ENCODE measurements at regions not wholly inside any gene's neighbourhood (a gene's known extent, or its start where the extent isn't known, plus 50 kb on each side); places are given as distances from the start of the nearest gene placed in this dataset.
"Not testable (repeated sequence)": the region's sequence is repeated elsewhere in the genome, so short reads cannot be mapped to it uniquely, and the experiment has no call there.

GRCh38 chr6:144660561-144661115 lies 375.5 kb downstream of the UTRN start:
- DNase-seq: no peak

GRCh38 chr6:144661116-144661806 lies 376.1 kb downstream of the UTRN start:
- DNase-seq: no peak

GRCh38 chr6:144662812-144663365 lies 377.8 kb downstream of the UTRN start:
- DNase-seq: no peak

GRCh38 chr6:144664281-144664680 lies 379.1 kb downstream of the UTRN start:
- no peak for DNase-seq

- no peak for DNase-seq
These were observed 379.8 kb downstream of the UTRN start for GRCh38 chr6:144664947-144665346.

- DNase-seq: no peak
These were observed 380.9 kb downstream of the UTRN start for GRCh38 chr6:144665932-144666450.

GRCh38 chr6:144666781-144667180 lies 381.6 kb downstream of the UTRN start:
- DNase-seq: no peak

- no peak for DNase-seq
These were observed 382.7 kb downstream of the UTRN start for GRCh38 chr6:144667532-144668503.

- DNase-seq: not testable (repeated sequence)
These were observed 385.1 kb downstream of the UTRN start for GRCh38 chr6:144670259-144670658.

- no peak for DNase-seq
These were observed 388.7 kb downstream of the UTRN start for GRCh38 chr6:144673807-144674206.

DNA sequence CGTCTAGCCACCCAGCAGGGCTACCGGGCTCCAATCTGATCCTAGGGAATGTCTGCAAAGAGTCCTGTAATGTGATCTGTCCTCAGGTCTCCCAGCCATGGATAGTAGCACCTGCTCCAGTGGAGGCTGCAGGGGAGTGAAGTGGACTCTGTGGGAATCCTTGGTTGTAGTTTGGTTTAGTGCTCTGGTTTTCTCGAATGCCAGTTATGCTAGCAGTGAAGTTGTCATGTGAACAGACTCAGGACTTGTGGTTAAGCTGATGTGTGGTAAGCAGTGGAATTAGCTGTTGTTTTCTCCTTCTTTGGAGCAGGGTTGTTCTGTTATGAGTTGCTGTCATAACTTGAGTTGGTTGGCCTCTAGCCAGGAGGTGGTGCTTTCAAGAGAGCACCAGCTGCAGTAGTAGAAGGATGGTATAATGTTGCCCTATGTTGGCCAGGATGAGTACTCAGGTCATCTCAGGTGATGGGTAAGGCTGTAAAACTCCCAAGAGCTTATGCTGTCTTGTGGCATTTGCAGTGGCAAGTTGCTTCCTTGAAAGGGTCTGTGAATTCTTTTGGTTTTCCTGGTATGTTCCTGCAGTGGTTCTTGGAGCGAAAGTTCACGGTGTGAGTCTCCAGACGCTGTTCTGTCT lies 390.2 kb downstream of the UTRN start:
- peak; percentile 82 for DNase-seq

- not testable (repeated sequence) for DNase-seq
These were observed 391.2 kb downstream of the UTRN start for GRCh38 chr6:144676310-144676709.

DNA sequence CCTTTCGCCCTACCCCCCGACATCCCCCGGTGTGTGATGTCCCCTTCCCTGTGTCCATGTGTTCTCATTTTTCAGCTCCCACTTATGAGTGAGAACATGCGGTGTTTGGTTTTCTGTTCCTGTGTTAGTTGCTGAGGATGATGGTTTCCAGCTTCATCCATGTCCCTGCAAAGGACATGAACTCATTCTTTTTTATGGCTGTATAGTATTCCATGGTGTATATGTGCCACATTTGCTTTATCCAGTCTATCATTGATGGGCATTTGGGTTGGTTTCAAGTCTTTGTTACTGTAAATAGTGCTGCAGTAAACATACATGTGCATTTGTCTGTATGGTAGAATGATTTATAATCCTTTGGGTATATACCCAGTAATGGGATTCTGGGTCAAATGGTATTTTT lies 392.1 kb downstream of the UTRN start:
- DNase-seq: not testable (repeated sequence)

DNA sequence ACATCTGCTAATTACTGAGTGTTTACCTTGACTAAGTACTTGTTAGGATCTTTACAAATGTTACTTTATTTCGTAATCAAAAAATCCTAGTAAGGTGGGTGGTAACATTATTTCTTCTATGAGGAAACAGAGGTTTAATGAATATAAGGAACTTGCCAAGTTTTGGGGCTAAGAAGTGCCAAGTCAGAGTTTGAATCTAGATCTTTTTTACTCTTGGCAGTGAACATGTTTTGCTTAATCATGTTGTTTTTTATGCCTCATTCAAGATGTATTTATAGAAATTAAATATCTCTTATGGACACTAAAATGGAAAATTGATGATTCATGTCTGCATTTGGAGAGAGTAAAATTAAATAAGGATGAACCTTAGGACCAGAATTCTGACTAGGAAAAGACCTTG lies 393.7 kb downstream of the UTRN start:
- DNase-seq: no peak

DNA sequence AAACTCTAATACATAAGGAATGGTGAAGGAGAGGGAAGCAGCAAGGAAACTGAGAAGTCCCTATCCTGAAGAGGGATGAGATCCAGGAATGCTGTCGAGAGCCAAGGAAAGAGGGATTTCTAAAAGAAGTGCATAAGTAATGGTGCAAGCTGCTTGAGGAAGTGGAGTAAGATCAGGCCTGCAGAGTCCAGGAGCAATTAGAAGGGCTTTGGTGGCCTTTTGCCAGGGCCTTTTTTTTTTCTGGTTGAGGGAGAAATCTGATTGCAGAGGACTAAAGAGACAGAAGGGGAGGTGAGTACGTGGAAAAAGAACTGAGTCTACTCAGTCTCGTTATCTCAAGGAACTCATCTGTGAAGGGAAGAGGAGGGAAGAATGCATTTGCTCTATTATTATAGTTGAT lies 396.2 kb downstream of the UTRN start:
- no peak for DNase-seq

DNA sequence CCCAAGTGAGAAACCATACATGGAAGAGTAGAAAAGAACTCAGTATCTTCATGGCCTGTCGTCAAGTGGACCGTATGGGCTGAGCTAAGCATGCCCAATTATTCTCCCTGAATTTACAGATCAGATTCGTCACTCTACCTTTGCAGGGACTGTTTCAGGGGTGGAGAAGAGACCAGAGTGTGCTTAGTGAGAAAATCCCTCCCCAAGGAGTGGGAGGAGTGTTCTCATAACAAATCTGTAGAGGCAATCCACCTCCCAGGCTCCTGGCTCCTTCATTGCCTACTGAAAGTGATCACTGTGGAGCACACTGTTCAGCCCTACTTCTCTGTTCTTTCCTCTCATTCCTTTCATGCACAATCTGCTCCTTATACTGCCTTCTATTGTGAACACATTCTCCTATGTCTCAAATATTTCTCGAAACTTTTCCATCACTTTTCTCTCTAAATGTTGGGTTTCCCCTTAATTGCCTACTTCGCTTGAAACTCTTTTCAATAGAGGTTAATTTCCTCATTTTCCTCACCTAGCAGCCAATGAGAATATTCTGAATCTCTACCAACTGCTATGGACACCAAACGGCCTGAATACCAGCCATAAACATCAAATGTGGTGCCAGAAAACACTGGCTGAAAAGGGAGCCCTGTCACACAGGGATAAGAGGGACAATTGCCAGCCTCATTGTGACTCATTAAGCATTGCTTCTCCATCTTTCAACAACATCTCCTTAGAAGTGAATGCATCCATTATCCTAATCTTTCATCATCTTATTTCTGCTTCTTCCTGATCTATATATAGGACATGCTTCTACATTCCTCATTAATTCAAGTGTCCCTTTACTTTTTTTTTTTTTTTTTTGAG lies 398.3 kb downstream of the UTRN start:
- no peak for DNase-seq

- no peak for DNase-seq
These were observed 403.6 kb downstream of the UTRN start for GRCh38 chr6:144688713-144689112.

- no peak for DNase-seq
These were observed 404.4 kb downstream of the UTRN start for GRCh38 chr6:144689503-144690040.

GRCh38 chr6:144690133-144690532 lies 405.0 kb downstream of the UTRN start:
- no peak for DNase-seq

GRCh38 chr6:144690666-144691065 lies 405.5 kb downstream of the UTRN start:
- no peak for DNase-seq

- DNase-seq: not testable (repeated sequence)
These were observed 406.9 kb downstream of the UTRN start for GRCh38 chr6:144692050-144692449.
